Adrenal gland (tissue), 9 donors: ENCODE measurements at regions not wholly inside any gene's neighbourhood (a gene's known extent, or its start where the extent isn't known, plus 50 kb on each side); places are given as distances from the start of the nearest gene placed in this dataset.

Experiments used
- DNase-seq, 7 donors: peaks; one replicate each; pipeline ENCODE4 v3.0.0-alpha.2; 2019 to 2020
- H3K27ac ChIP-seq, 5 donors: fragments of 200-600 bp; sonication (generic) in 4 of 5; 1 replicate in 3 of 5; 2 replicates in 2 of 5; pipeline versions ENCODE4 v1.5.1 to v1.8.0; 2016 to 2020; ENCODE audit warnings: mild to moderate bottlenecking in 1 of 5
- H3K27me3 ChIP-seq: fragments of 200-600 bp; 2 replicates; pipeline ENCODE4 v1.8.0; 2021
- H3K36me3 ChIP-seq, 2 donors: fragments of 200-600 bp; replicated peaks in 1 of 2; 1 replicate in 1 of 2; 2 replicates in 1 of 2; pipeline versions ENCODE4 v1.5.1 to v1.8.0; 2018 to 2022
- H3K4me1 ChIP-seq, 2 donors: fragments of 200-600 bp; replicated peaks in 1 of 2; 1 replicate in 1 of 2; 2 replicates in 1 of 2; pipeline versions ENCODE4 v1.5.1 to v1.8.0; 2018 to 2021
- H3K4me3 ChIP-seq, 4 donors: fragments of 200-600 bp; sonication (generic) in 3 of 4; one replicate each; pipeline ENCODE4 v1.5.1; 2016 to 2018
- H3K9me3 ChIP-seq, 3 donors: fragments of 200-600 bp; sonication (generic) in 1 of 3; replicated peaks in 1 of 3; 1 replicate in 2 of 3; 2 replicates in 1 of 3; pipeline versions ENCODE4 v1.5.1 to v1.8.0; 2016 to 2021
- CTCF ChIP-seq, 6 experiments: fragments of 450-650 bp in 4 of 6; fragments of 200-600 bp in 2 of 6; sonication (generic) in 1 of 6; IDR thresholded peaks; 1 replicate in 5 of 6; 2 replicates in 1 of 6; pipeline versions ENCODE4 v1.5.1 to v1.8.0; 2016 to 2021; ENCODE audit warnings: antibody characterized with exemption in 6 of 6, mild to moderate bottlenecking in 2 of 6, moderate library complexity in 1 of 6
- POLR2A ChIP-seq, 2 donors: fragments of 450-650 bp; IDR thresholded peaks; one replicate each; pipeline ENCODE4 v1.6.1; 2017; ENCODE audit warnings: antibody characterized with exemption in 2 of 2, mild to moderate bottlenecking in 2 of 2, moderate library complexity in 1 of 2
- WGBS, 4 donors: extraction: QIAGEN DNeasy Blood & Tissue Kit in 2 of 4; methylation state at CpG; one replicate each; pipeline versions ENCODE4 v1.1.5 to v1.1.7; 2013 to 2017; 5-methylcytosine and 5-hydroxymethylcytosine counted together
- intact Hi-C, 2 donors: fragments of 100-400 bp; cut with DNase I; formaldehyde crosslinking; loops; one replicate each; pipeline versions ENCODE4 v1.14.1 to v1.15.0; 2022 to 2023
- donor health status: healthy with polysubstance abuse.
- donor health status: Bipolar disorder and iron deficiency.
- donor health status: DM: yes; HTN: yes; CAD: no.
- donor health status: DM: no; HTN: no; CAD: no.
- donor health status: DM: no; HTN: no; CAD: no.

GRCh38 chr7:21260939-21261338 is 166.9 kb upstream of the SP4 start:
- no peak for DNase-seq
- no peaks in the 10 kb centered on the region for H3K4me1 ChIP-seq
- H3K9me3 ChIP-seq: no peaks in the 10 kb centered on the region
- TF ChIP-seq CTCF (IDR thresholded peaks at IDR 0.05) (no peak), POLR2A (IDR thresholded peaks at IDR 0.05) (no peak)
- whole genome bisulfite sequencing, 4 donors: 24 to 31% (median 28%) methylated on average over 1 of the region's 1 CpG
- peaks cover 6% of the 10 kb centered on the region for H3K27me3 ChIP-seq
- no peak overlapping the region for H3K4me3 ChIP-seq
- H3K27ac ChIP-seq: no peak overlapping the region
- intact Hi-C loops: loop anchor here in 1 of 2 donors (5.0 kb wide), 1 partner anchor 241 kb away; no protein-coding TSS in a partner anchor
- H3K36me3 ChIP-seq: no peaks in the 10 kb centered on the region

GRCh38 chr7:21261627-21262594 is 166.0 kb upstream of the SP4 start:
- H3K27me3 ChIP-seq: no peaks in the 10 kb centered on the region
- no peaks in the 10 kb centered on the region for H3K9me3 ChIP-seq
- WGBS, 4 donors: 12 to 30% (median 22%) methylated on average over 9 of the region's 9 CpGs
- no peaks in the 10 kb centered on the region for H3K4me1 ChIP-seq
- H3K4me3 ChIP-seq: no peak overlapping the region
- intact Hi-C loops: loop anchor here in 1 of 2 donors (5.0 kb wide), 1 partner anchor 240 kb away; no protein-coding TSS in a partner anchor
- H3K27ac ChIP-seq: no peak overlapping the region
- TF ChIP-seq POLR2A (IDR thresholded peaks at IDR 0.05): no peak
- peak in 4 of 6 experiments; percentile 24 to 43 (median 38) for TF ChIP-seq CTCF (IDR thresholded peaks at IDR 0.05)
- DNase-seq: peak in 5 of 7 donors; percentile 10 to 52 (median 20)
- H3K36me3 ChIP-seq: no peaks in the 10 kb centered on the region

- intact Hi-C loops: no loop called here
- WGBS, 4 donors: 69 to 79% (median 75%) methylated on average over 4 of the region's 4 CpGs
These were observed 158.9 kb upstream of the SP4 start for GRCh38 chr7:21269021-21269420.

More at GRCh38 chr7:21269021-21269420, 158.9 kb upstream of the SP4 start:
- Histone ChIP-seq H3K27me3 (no peaks in the 10 kb centered on the region), H3K4me1 (no peaks in the 10 kb centered on the region), H3K27ac (no peak overlapping the region), H3K36me3 (no peaks in the 10 kb centered on the region), H3K4me3 (no peak overlapping the region), H3K9me3 (no peaks in the 10 kb centered on the region)
- TF ChIP-seq CTCF (IDR thresholded peaks at IDR 0.05): no peak
- DNase-seq: no peak
